Sigmoid colon (tissue), 3 donors: ENCODE measurements at regions not wholly inside any gene's neighbourhood (a gene's known extent, or its start where the extent isn't known, plus 50 kb on each side); places are given as distances from the start of the nearest gene placed in this dataset.
"Not testable (repeated sequence)": the region's sequence is repeated elsewhere in the genome, so short reads cannot be mapped to it uniquely, and the experiment has no call there.

ENCODE experiments used
- POLR2A ChIP-seq, 2 donors: fragments of 450-650 bp; IDR thresholded peaks; one replicate each; pipeline ENCODE4 v1.6.1; 2016; ENCODE audit warnings: antibody characterized with exemption in 2 of 2, mild to moderate bottlenecking in 2 of 2, moderate library complexity in 2 of 2
- TF ChIP-seq, protein P1 (sequence below), 4 experiments: fragments of 450-650 bp in 3 of 4; fragments of 200-600 bp in 1 of 4; IDR thresholded peaks; one replicate each; pipeline ENCODE4 v1.5.1; 2016 to 2019; ENCODE audit warnings: antibody characterized with exemption in 4 of 4, mild to moderate bottlenecking in 3 of 4, moderate library complexity in 2 of 4

DNA sequence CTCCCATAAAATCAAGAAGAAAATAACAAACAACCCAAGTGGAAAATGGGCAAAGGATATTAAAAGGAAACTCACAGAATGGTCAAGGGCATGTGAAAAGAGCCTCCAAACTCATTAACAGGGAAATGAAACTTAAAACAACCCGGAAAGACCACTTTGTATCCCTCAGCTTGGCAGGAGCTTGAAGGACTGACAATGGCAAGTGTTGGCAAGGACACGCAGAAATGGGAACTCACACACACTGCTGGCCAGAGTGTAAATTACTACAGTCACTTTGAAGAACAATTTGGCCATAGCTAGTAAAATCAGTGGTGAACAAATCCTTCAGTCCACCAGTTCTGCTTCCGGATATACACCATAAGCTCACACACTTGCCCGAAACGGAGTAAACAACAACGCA is 58.1 kb upstream of the SMURF2 start:
- TF ChIP-seq POLR2A (IDR thresholded peaks at IDR 0.05), result not testable (repeated sequence)
- TF ChIP-seq, protein P1, sequence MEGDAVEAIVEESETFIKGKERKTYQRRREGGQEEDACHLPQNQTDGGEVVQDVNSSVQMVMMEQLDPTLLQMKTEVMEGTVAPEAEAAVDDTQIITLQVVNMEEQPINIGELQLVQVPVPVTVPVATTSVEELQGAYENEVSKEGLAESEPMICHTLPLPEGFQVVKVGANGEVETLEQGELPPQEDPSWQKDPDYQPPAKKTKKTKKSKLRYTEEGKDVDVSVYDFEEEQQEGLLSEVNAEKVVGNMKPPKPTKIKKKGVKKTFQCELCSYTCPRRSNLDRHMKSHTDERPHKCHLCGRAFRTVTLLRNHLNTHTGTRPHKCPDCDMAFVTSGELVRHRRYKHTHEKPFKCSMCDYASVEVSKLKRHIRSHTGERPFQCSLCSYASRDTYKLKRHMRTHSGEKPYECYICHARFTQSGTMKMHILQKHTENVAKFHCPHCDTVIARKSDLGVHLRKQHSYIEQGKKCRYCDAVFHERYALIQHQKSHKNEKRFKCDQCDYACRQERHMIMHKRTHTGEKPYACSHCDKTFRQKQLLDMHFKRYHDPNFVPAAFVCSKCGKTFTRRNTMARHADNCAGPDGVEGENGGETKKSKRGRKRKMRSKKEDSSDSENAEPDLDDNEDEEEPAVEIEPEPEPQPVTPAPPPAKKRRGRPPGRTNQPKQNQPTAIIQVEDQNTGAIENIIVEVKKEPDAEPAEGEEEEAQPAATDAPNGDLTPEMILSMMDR (IDR thresholded peaks at IDR 0.05), result not testable (repeated sequence)
